ENCODE measurements at regions not wholly inside any gene's neighbourhood (a gene's known extent, or its start where the extent isn't known, plus 50 kb on each side); places are given as distances from the start of the nearest gene placed in this dataset.

- TF ChIP-seq EZH2 (IDR thresholded peaks at IDR 0.05; ENCODE audit: borderline replicate concordance, insufficient read depth, low read depth, low read length, poor library complexity, severe bottlenecking) (no peak), CTCF (IDR thresholded peaks at IDR 0.05) (no peak)
- H3K4me3 Mint-ChIP-seq, result no peak overlapping the region
- DNase-seq, result no peak
- CTCF ChIA-PET, result no interaction called here
- no peaks in the 10 kb centered on the region for H3K4me1 ChIP-seq (ENCODE audit: control insufficient read depth in 2 of 2, insufficient read depth in 2 of 2, low read length in 2 of 2)
- H3K36me3 ChIP-seq (replicated peaks in 1 of 2; ENCODE audit: control extremely low read depth in 1 of 2, control insufficient read depth in 1 of 2, extremely low read depth in 1 of 2, insufficient read depth in 2 of 2, low read length in 1 of 2), result no peaks in the 10 kb centered on the region
- POLR2A ChIA-PET, result no interaction called here
- no peak for ATAC-seq (ENCODE audit: low read depth)
- H3K27ac ChIP-seq (ENCODE audit: low read length in 2 of 2), result no peak overlapping the region
- peaks cover 0 to 11% (median 0%) of the 10 kb centered on the region in 3 donors for H3K9me3 ChIP-seq (ENCODE audit: control extremely low read depth in 1 of 3, control insufficient read depth in 2 of 3, insufficient read depth in 1 of 3, low read length in 2 of 3)
- H3K27me3 ChIP-seq (replicated peaks in 1 of 4; ENCODE audit: control extremely low read depth in 1 of 4, control insufficient read depth in 3 of 4, insufficient read depth in 4 of 4, low read length in 3 of 4), result no peaks in the 10 kb centered on the region
- no peak overlapping the region for H2AFZ ChIP-seq (ENCODE audit: insufficient read depth, low read depth, low read length, poor library complexity, severe bottlenecking)
- no peaks in the 10 kb centered on the region for H4K20me1 ChIP-seq (ENCODE audit: control insufficient read depth, insufficient read depth, low read length, poor library complexity, severe bottlenecking)
- H3K4me1 Mint-ChIP-seq, result no peaks in the 10 kb centered on the region
- H3K9me3 Mint-ChIP-seq (ENCODE audit: insufficient read depth), result peaks cover 10% of the 10 kb centered on the region
- intact Hi-C loops (cut with micrococcal nuclease), result no loop called here
- no peak overlapping the region for H3K4me3 ChIP-seq (ENCODE audit: control extremely low read depth in 1 of 5, extremely low read depth in 1 of 5, insufficient read depth in 1 of 5, low read depth in 2 of 5, low read length in 4 of 5)
- no peak overlapping the region for H3K9ac ChIP-seq (ENCODE audit: low read length)
- H3K27ac Mint-ChIP-seq, result no peak overlapping the region
- H3K27me3 Mint-ChIP-seq, result no peaks in the 10 kb centered on the region
- WGBS (ENCODE audit: insufficient coverage), result no CpG with 5 or more reads among the region's 2 CpGs
- no peak overlapping the region for H3K4me2 ChIP-seq (replicated peaks; ENCODE audit: low read depth, low read length, poor library complexity, severe bottlenecking)
- no peaks in the 10 kb centered on the region for H3K79me2 ChIP-seq (ENCODE audit: control insufficient read depth, insufficient read depth, low read length)
Observed at GRCh38 chr2:146301287-146301686, 1543.5 kb upstream of the ACVR2A start.

GRCh38 chr2:146295080-146295670 lies 1549.7 kb upstream of the ACVR2A start:
- Mint-ChIP-seq H3K27me3 (no peaks in the 10 kb centered on the region), H3K27ac (no peak overlapping the region), H3K4me1 (no peaks in the 10 kb centered on the region), H3K9me3 (ENCODE audit: insufficient read depth) (peaks cover 5% of the 10 kb centered on the region), H3K4me3 (no peak overlapping the region)
- H2AFZ ChIP-seq (ENCODE audit: insufficient read depth, low read depth, low read length, poor library complexity, severe bottlenecking), result no peak overlapping the region
- no peak overlapping the region for H3K9ac ChIP-seq (ENCODE audit: low read length)
- H3K4me3 ChIP-seq (ENCODE audit: control extremely low read depth in 1 of 5, extremely low read depth in 1 of 5, insufficient read depth in 1 of 5, low read depth in 2 of 5, low read length in 4 of 5), result no peak overlapping the region
- ATAC-seq (ENCODE audit: low read depth), result no peak
- no peak for DNase-seq
- H3K4me2 ChIP-seq (replicated peaks; ENCODE audit: low read depth, low read length, poor library complexity, severe bottlenecking), result no peak overlapping the region
- no peaks in the 10 kb centered on the region for H3K79me2 ChIP-seq (ENCODE audit: control insufficient read depth, insufficient read depth, low read length)
- no peaks in the 10 kb centered on the region for H3K27me3 ChIP-seq (replicated peaks in 1 of 4; ENCODE audit: control extremely low read depth in 1 of 4, control insufficient read depth in 3 of 4, insufficient read depth in 4 of 4, low read length in 3 of 4)
- H3K27ac ChIP-seq (ENCODE audit: low read length in 2 of 2), result no peak overlapping the region
- WGBS (ENCODE audit: insufficient coverage), result no CpG with 5 or more reads among the region's 1 CpG
- H3K9me3 ChIP-seq (ENCODE audit: control extremely low read depth in 1 of 3, control insufficient read depth in 2 of 3, insufficient read depth in 1 of 3, low read length in 2 of 3), result peaks cover 0 to 23% (median 3%) of the 10 kb centered on the region in 3 donors
- H4K20me1 ChIP-seq (ENCODE audit: control insufficient read depth, insufficient read depth, low read length, poor library complexity, severe bottlenecking), result no peaks in the 10 kb centered on the region
- no peaks in the 10 kb centered on the region for H3K36me3 ChIP-seq (replicated peaks in 1 of 2; ENCODE audit: control extremely low read depth in 1 of 2, control insufficient read depth in 1 of 2, extremely low read depth in 1 of 2, insufficient read depth in 2 of 2, low read length in 1 of 2)
- ChIA-PET CTCF (no interaction called here), POLR2A (no interaction called here)
- H3K4me1 ChIP-seq (ENCODE audit: control insufficient read depth in 2 of 2, insufficient read depth in 2 of 2, low read length in 2 of 2), result no peaks in the 10 kb centered on the region
- TF ChIP-seq EZH2 (IDR thresholded peaks at IDR 0.05; ENCODE audit: borderline replicate concordance, insufficient read depth, low read depth, low read length, poor library complexity, severe bottlenecking) (no peak), CTCF (IDR thresholded peaks at IDR 0.05) (no peak)
- intact Hi-C loops (cut with micrococcal nuclease), result no loop called here
